Lower leg skin (tissue), 4 donors: ENCODE measurements at regions not wholly inside any gene's neighbourhood (a gene's known extent, or its start where the extent isn't known, plus 50 kb on each side); places are given as distances from the start of the nearest gene placed in this dataset.

Experiments used
- DNase-seq, 2 donors: peaks; one replicate each; pipeline ENCODE4 v3.0.0-alpha.2; 2019; ENCODE audit warnings: low spot score in 2 of 2
- H3K4me3 ChIP-seq: fragments of 200-600 bp; sonication (generic); 2 replicates; pipeline ENCODE4 v1.5.1; 2017; ENCODE audit warnings: mild to moderate bottlenecking, low read depth; ENCODE audit not compliant: poor library complexity, severe bottlenecking
- POLR2A ChIP-seq, 2 donors: fragments of 450-650 bp; IDR thresholded peaks; one replicate each; pipeline ENCODE4 v1.6.1; 2016 to 2017; ENCODE audit warnings: antibody characterized with exemption in 2 of 2, mild to moderate bottlenecking in 1 of 2, moderate library complexity in 1 of 2
- WGBS, 2 donors: methylation state at CpG; one replicate each; pipeline ENCODE4 v1.1.5; 2018; 5-methylcytosine and 5-hydroxymethylcytosine counted together
- intact Hi-C: fragments of 100-400 bp; cut with DNase I; formaldehyde crosslinking; loops from one replicate; pipeline ENCODE4 v1.15.0; 2023; ENCODE audit warnings: low total_unique reads
- TF ChIP-seq, protein P1 (sequence below), 3 donors: fragments of 450-650 bp; IDR thresholded peaks; one replicate each; pipeline ENCODE4 v1.5.1; 2016; ENCODE audit warnings: antibody characterized with exemption in 3 of 3, mild to moderate bottlenecking in 3 of 3, moderate library complexity in 2 of 3

DNA sequence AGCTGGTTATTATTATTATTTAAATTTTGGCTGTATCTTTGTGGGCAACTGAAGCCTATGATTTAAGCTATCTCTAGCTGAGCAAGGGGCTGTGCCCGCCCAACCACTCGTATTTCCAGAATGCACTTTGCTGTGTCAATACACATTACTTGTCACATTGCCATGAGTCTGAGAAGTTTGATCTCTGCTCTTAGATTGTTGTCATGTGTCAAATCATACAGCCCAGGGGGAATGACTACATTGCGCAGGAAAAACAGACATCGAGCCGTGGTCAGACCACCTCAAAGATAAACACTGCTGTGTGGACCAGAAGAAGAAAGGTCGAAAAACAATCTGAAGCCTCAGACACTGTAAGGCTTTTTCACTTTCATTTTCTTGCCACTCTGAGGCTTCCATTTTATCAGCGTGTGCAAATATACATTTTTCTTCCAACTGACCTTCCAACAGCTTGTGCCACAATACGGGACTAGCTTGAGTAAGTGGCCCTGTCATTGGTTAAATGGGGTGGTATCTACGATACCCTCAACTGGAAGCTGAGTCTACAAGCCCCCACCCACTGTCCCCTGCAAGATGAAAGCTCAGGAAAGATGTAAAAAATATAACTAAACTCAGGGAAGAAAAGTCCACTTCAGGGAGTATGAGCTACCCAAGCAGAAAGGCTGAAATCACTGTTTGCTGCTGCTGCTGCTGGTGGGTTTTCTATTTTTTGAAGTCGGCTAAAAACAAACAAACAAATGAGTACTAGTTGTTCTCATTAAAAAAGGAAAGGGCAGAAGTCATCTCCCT, 603.0 kb downstream of the BNC2 start:
- intact Hi-C loops: no loop called here
- H3K4me3 ChIP-seq: no peak overlapping the region
- DNase-seq: peak in 1 of 2 donors; percentile 65
- TF ChIP-seq, protein P1, sequence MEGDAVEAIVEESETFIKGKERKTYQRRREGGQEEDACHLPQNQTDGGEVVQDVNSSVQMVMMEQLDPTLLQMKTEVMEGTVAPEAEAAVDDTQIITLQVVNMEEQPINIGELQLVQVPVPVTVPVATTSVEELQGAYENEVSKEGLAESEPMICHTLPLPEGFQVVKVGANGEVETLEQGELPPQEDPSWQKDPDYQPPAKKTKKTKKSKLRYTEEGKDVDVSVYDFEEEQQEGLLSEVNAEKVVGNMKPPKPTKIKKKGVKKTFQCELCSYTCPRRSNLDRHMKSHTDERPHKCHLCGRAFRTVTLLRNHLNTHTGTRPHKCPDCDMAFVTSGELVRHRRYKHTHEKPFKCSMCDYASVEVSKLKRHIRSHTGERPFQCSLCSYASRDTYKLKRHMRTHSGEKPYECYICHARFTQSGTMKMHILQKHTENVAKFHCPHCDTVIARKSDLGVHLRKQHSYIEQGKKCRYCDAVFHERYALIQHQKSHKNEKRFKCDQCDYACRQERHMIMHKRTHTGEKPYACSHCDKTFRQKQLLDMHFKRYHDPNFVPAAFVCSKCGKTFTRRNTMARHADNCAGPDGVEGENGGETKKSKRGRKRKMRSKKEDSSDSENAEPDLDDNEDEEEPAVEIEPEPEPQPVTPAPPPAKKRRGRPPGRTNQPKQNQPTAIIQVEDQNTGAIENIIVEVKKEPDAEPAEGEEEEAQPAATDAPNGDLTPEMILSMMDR (IDR thresholded peaks at IDR 0.05): no peak
- TF ChIP-seq POLR2A (IDR thresholded peaks at IDR 0.05): no peak
- WGBS, 2 donors: 49% methylated on average over 10 of the region's 10 CpGs

DNA sequence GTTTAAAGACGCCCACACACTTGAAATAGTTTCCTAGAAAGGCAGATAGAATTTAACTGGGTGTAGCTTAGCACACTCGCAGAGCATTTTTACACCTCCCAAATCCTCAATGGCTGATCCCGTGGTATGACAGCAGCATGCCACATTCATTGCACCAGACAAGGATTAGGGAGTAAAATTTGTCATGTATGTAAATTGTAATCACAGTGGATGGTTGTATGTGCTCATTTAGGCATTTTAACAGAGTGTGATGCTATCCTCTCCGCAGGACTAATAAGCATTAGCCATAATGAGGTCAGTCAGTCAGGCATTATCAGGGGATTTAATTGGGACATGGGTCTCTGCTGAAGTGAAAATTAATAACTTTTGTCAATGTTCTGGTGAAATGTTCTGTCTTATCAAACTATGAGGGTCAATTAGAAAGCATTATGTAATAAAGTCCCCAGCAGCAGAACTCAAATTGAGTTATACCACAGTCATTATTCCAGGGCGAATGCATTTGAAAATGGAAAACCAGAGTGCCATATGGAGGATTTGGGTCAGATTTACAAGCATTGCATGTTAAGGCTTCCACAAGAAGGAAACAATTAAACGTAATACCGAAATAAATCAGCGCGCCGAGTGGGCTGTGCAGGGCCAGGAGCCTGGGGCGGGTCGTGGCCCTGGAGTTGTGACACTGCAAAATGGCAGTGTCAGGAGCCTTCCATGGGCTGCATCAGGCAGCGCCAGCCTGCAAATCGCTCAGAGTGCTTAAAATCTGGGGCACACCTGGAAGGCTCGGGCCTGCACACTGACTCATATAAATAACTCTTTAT, 602.2 kb downstream of the BNC2 start:
- TF ChIP-seq, protein P1 (IDR thresholded peaks at IDR 0.05): no peak
- no peak for TF ChIP-seq POLR2A (IDR thresholded peaks at IDR 0.05)
- WGBS, 2 donors: 73 to 75% methylated on average over 15 of the region's 15 CpGs
- DNase-seq: peak in 1 of 2 donors; percentile 68
- intact Hi-C loops: no loop called here
- no peak overlapping the region for H3K4me3 ChIP-seq

DNA sequence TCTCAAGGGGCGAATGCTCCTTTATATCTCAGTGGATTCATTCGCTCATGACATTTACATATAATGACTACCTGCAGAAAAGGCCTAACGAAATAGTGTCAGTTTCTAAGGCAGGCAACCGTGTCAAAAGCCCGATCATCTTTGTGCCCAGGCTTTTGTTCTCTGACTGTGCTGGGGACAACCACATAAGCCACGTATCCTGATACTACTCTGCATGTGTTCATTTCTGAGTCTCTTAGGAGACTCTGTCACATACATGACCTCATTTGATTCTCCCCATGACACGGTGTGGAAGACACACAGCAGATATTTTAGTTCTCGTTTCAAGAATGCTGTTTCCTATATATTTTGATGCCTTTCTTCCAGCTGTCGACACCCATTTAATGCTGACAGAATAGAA, 598.5 kb downstream of the BNC2 start:
- peak in 1 of 2 donors; percentile 0 for DNase-seq
- H3K4me3 ChIP-seq: no peak overlapping the region
- intact Hi-C loops: no loop called here
- no peak for TF ChIP-seq POLR2A (IDR thresholded peaks at IDR 0.05)
- TF ChIP-seq, protein P1 (IDR thresholded peaks at IDR 0.05): no peak
- WGBS, 2 donors: 85 to 89% methylated on average over 9 of the region's 9 CpGs

DNA sequence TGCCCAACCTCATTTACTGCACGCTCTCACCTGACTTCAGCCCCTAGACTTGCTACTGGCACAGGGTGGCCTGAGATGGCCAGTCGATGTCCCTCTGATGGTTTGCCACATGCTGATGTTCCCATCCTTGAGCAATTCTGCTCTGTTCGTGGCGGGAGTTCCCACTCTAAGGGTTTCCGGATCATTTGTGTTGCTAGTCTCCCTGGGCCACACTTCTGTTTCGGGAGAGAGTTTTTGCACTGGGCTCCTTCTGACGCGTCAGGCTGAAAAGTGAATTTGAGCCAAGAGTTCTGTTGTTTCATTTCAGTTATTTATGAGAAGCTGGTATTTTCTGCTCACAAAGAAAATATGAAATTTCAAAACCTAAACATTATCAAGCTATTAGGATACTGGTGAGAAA, 597.7 kb downstream of the BNC2 start:
- TF ChIP-seq, protein P1 (IDR thresholded peaks at IDR 0.05): no peak
- no peak for TF ChIP-seq POLR2A (IDR thresholded peaks at IDR 0.05)
- WGBS, 2 donors: 85% methylated on average over 8 of the region's 8 CpGs
- intact Hi-C loops: no loop called here
- DNase-seq: peak in 1 of 2 donors; percentile 66
- H3K4me3 ChIP-seq: no peak overlapping the region

DNA sequence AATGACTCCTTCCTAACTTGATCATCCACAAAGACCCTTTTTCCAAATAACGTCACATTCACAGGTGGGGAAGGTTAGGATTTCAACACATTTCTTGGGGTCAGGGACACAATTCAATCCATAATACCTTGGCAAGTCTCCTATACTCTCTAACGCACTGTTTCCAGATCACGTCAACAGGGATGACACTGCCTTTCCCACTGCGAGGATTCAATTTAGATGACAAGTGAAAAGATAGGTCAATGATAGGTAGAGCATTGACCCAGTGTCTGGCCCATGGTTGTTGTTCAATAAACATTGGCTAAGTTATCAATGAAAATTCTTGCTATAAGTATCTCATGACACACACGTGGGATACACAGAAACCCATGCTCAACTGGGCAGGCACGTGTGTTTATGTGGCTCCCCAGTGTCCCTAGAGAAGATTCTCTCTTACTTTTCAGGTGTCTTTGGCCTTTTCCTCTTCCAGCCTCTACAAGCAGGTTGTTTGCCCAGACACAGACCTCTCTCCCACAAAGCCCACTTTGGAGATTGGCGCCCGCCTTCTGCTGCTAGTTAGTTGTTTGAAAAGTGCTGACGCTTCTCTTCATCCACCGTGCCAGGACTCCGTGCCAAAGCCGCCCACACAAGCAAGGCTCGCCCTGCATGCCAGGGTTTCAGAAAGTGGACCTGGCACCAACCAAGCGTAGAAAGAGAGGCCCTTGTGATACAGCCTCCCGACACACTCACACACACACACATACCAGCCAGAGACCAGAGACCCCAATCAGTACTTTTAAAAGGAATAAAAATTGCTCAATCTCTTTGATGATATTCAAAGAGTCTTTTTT, 594.5 kb downstream of the BNC2 start:
- no peak for DNase-seq

More for the DNA sequence above, 594.5 kb downstream of the BNC2 start:
- TF ChIP-seq POLR2A (IDR thresholded peaks at IDR 0.05): no peak
- TF ChIP-seq, protein P1 (IDR thresholded peaks at IDR 0.05): no peak
- no peak overlapping the region for H3K4me3 ChIP-seq
- intact Hi-C loops: no loop called here
- WGBS, 2 donors: 57 to 63% methylated on average over 15 of the region's 15 CpGs
